ENCODE measurements at regions not wholly inside any gene's neighbourhood (a gene's known extent, or its start where the extent isn't known, plus 50 kb on each side); places are given as distances from the start of the nearest gene placed in this dataset.

DNA sequence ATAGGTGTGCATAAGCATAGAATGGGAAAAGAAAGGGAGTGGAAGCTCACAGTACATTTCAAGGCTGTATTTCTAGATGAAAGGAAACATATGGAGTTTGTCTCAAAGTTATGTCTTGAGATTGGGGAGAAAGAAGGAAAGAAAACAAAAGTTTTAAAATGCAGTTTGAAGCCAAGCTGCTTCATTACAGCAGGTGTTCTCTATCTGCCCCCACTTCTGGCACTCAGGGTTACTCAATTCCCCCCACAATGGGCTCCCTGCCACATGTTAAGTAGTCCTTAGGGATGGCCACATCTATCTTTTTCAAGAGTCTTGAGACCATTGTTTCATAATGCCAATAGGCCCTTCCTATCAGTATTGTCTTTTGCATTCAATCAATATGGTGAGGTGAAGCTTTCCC is 367.4 kb upstream of the ANXA10 start:
- no peak for TF ChIP-seq POLR2A (IDR thresholded peaks at IDR 0.05)
- TF ChIP-seq, protein P1, sequence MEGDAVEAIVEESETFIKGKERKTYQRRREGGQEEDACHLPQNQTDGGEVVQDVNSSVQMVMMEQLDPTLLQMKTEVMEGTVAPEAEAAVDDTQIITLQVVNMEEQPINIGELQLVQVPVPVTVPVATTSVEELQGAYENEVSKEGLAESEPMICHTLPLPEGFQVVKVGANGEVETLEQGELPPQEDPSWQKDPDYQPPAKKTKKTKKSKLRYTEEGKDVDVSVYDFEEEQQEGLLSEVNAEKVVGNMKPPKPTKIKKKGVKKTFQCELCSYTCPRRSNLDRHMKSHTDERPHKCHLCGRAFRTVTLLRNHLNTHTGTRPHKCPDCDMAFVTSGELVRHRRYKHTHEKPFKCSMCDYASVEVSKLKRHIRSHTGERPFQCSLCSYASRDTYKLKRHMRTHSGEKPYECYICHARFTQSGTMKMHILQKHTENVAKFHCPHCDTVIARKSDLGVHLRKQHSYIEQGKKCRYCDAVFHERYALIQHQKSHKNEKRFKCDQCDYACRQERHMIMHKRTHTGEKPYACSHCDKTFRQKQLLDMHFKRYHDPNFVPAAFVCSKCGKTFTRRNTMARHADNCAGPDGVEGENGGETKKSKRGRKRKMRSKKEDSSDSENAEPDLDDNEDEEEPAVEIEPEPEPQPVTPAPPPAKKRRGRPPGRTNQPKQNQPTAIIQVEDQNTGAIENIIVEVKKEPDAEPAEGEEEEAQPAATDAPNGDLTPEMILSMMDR (IDR thresholded peaks at IDR 0.05 in 8 of 11, conservative IDR thresholded peaks at IDR 0.05 in 3 of 11) = no peak
- no peak for TF ChIP-seq POLR2AphosphoS5 (IDR thresholded peaks at IDR 0.05)
- Histone ChIP-seq H3K9me3 (peaks cover 0 to 13% (median 9%) of the 10 kb centered on the region in 8 donors), H3K36me3 (no peaks in the 10 kb centered on the region), H3K4me3 (no peak overlapping the region), H3K4me1 (no peaks in the 10 kb centered on the region), H3K27me3 (replicated peaks in 1 of 7) (no peaks in the 10 kb centered on the region), H3K27ac (no peak overlapping the region)
- intact Hi-C loops (cut with DNase I; ENCODE audit: low total_unique reads) = no loop called here
- DNase-seq = no peak

DNA sequence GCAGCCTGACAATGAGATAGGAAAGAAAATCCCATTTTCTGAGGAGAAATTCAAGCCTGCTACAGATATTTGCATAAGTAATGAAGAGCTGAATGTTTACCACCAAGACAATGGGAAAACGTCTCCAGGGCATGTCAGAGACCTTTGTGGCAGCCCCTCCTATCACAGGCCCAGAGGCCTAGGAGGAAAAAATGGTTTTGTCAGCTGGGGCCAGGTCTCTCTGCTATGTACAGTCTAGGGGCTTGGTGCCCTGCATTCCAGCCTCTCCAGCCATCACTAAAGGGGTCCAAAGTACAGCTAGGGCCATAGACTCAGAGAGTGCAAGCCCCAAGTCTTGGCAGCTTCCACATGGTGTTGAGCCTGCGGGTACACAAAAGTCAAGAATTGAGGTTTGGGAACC is 361.6 kb upstream of the ANXA10 start:
- H3K9me3 ChIP-seq = peaks cover 0 to 44% (median 35%) of the 10 kb centered on the region in 8 donors
- no peaks in the 10 kb centered on the region for H3K27me3 ChIP-seq (replicated peaks in 1 of 7)
- 61 to 66% (median 64%) methylated on average over 2 of the region's 2 CpGs for WGBS, 5 donors
- H3K36me3 ChIP-seq = no peaks in the 10 kb centered on the region
- H3K4me1 ChIP-seq = no peaks in the 10 kb centered on the region
- intact Hi-C loops (cut with DNase I; ENCODE audit: low total_unique reads) = no loop called here
- TF ChIP-seq POLR2A (IDR thresholded peaks at IDR 0.05) (no peak), POLR2AphosphoS5 (IDR thresholded peaks at IDR 0.05) (no peak)
- TF ChIP-seq, protein P1 (IDR thresholded peaks at IDR 0.05 in 8 of 11, conservative IDR thresholded peaks at IDR 0.05 in 3 of 11) = no peak
- H3K27ac ChIP-seq = no peak overlapping the region
- H3K4me3 ChIP-seq = no peak overlapping the region
- DNase-seq = no peak

DNA sequence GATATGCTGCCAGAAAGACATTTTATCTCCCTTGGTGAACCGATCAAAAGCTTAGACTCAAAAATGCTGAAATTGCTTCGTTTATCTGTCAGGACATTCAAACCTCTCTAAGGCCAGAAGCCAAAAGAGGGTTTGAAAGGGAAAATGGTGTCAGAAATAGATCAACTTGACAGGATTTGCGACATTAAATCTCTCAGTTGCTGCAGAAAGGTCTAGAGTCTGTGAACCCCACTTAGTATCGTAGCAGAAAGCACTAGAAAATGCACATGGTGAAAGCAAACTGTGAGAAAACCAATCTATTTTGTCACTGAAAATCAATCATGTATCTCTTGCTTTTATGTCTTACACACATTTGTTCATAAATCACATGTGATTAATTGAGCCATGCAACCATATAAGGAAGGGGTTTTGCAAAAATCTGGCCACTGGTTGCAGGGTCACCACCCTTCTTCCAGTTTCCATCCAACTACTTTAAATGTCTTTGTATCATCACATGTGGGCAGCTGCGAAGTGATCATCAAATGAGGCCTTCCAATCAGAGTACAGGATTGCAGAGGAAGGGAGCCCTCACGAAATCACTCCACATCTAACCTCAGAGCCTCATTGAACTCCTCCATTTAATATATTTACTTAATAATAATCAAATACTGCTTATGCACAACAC is 347.2 kb upstream of the ANXA10 start:
- intact Hi-C loops (cut with DNase I; ENCODE audit: low total_unique reads) = no loop called here
- WGBS, 5 donors = 55 to 68% (median 59%) methylated on average over 6 of the region's 6 CpGs
- no peaks in the 10 kb centered on the region for H3K4me1 ChIP-seq

GRCh38 chr4:167767281-167767680 is 325.1 kb upstream of the ANXA10 start:
- Histone ChIP-seq H3K4me3 (no peak overlapping the region), H3K9me3 (peaks cover 0 to 50% (median 15%) of the 10 kb centered on the region in 8 donors), H3K27ac (no peak overlapping the region), H3K27me3 (replicated peaks in 1 of 7) (no peaks in the 10 kb centered on the region), H3K4me1 (no peaks in the 10 kb centered on the region), H3K36me3 (no peaks in the 10 kb centered on the region)
- intact Hi-C loops (cut with DNase I; ENCODE audit: low total_unique reads) = no loop called here
- no peak for DNase-seq
- 81 to 96% (median 85%) methylated on average over 2 of the region's 2 CpGs for WGBS, 5 donors
- TF ChIP-seq, protein P1 (IDR thresholded peaks at IDR 0.05 in 8 of 11, conservative IDR thresholded peaks at IDR 0.05 in 3 of 11) = no peak
- TF ChIP-seq POLR2A (IDR thresholded peaks at IDR 0.05) (no peak), POLR2AphosphoS5 (IDR thresholded peaks at IDR 0.05) (no peak)

More for the DNA sequence above, 347.2 kb upstream of the ANXA10 start:
- Histone ChIP-seq H3K27me3 (replicated peaks in 1 of 7) (no peaks in the 10 kb centered on the region), H3K9me3 (peaks cover 0 to 5% (median 0%) of the 10 kb centered on the region in 8 donors), H3K27ac (no peak overlapping the region), H3K36me3 (no peaks in the 10 kb centered on the region), H3K4me3 (no peak overlapping the region)
- DNase-seq = no peak
- TF ChIP-seq POLR2AphosphoS5 (IDR thresholded peaks at IDR 0.05) (no peak), POLR2A (IDR thresholded peaks at IDR 0.05) (no peak)
- TF ChIP-seq, protein P1 (IDR thresholded peaks at IDR 0.05 in 8 of 11, conservative IDR thresholded peaks at IDR 0.05 in 3 of 11) = no peak

All from spleen (tissue), 11 donors.